H9 (cell line): ENCODE measurements at regions not wholly inside any gene's neighbourhood (a gene's known extent, or its start where the extent isn't known, plus 50 kb on each side); places are given as distances from the start of the nearest gene placed in this dataset.

ENCODE experiments used
- DNase-seq: peaks from one replicate; pipeline ENCODE4 v3.0.0-alpha.2; 2017
- H2AFZ ChIP-seq: one replicate; pipeline ENCODE4 v1.6.1; 2013; ENCODE audit warnings: mild to moderate bottlenecking, low read length, control low read depth, moderate library complexity
- H2AK5ac ChIP-seq: 2 replicates; pipeline ENCODE4 v1.6.1; 2013; ENCODE audit warnings: low read length, control low read depth, mixed read lengths; ENCODE audit not compliant: insufficient read length
- H2BK120ac ChIP-seq: one replicate; pipeline ENCODE4 v1.6.1; 2013; ENCODE audit warnings: low read depth, mild to moderate bottlenecking, low read length, control low read depth, inconsistent platforms; ENCODE audit not compliant: poor library complexity, severe bottlenecking
- H2BK12ac ChIP-seq: 2 replicates; pipeline ENCODE4 v1.6.1; 2013; ENCODE audit warnings: low read length, control low read depth, mixed read lengths, low read depth; ENCODE audit not compliant: insufficient read length
- H2BK15ac ChIP-seq: 2 replicates; pipeline ENCODE4 v1.6.1; 2013; ENCODE audit warnings: low read depth, low read length, control low read depth
- H2BK20ac ChIP-seq: one replicate; pipeline ENCODE4 v1.6.1; 2013; ENCODE audit warnings: low read depth, mild to moderate bottlenecking, low read length, control low read depth, inconsistent platforms; ENCODE audit not compliant: poor library complexity, severe bottlenecking
- H2BK5ac ChIP-seq: 2 replicates; pipeline ENCODE4 v1.6.1; 2013; ENCODE audit warnings: low read length, control low read depth, mixed read lengths; ENCODE audit not compliant: insufficient read length
- H3K14ac ChIP-seq: 2 replicates; pipeline ENCODE4 v1.6.1; 2013; ENCODE audit warnings: low read length, control low read depth; ENCODE audit not compliant: insufficient read depth
- H3K18ac ChIP-seq: 2 replicates; pipeline ENCODE4 v1.6.1; 2013; ENCODE audit warnings: low read depth, mild to moderate bottlenecking, mixed read lengths, low read length, control low read depth; ENCODE audit not compliant: insufficient read length
- H3K23ac ChIP-seq: 2 replicates; pipeline ENCODE4 v1.6.1; 2013; ENCODE audit warnings: low read length, control low read depth, mixed read lengths, low read depth; ENCODE audit not compliant: insufficient read length
- H3K23me2 ChIP-seq: 2 replicates; pipeline ENCODE4 v1.6.1; 2013; ENCODE audit warnings: low read depth, mild to moderate bottlenecking, mixed read lengths, low read length, control low read depth; ENCODE audit not compliant: insufficient read length, poor library complexity, severe bottlenecking
- H3K27ac ChIP-seq: 2 replicates; pipeline ENCODE4 v1.5.1; 2013; ENCODE audit warnings: low read length, control low read depth, mixed read lengths, low read depth; ENCODE audit not compliant: insufficient read length
- H3K27me3 ChIP-seq: 2 replicates; pipeline ENCODE4 v1.6.1; 2013; ENCODE audit warnings: low read length, control low read depth, inconsistent platforms; ENCODE audit not compliant: insufficient read depth
- H3K4ac ChIP-seq: 2 replicates; pipeline ENCODE4 v1.6.1; 2013; ENCODE audit warnings: low read depth, mild to moderate bottlenecking, control low read depth, inconsistent platforms, low read length, moderate library complexity
- H3K4me1 ChIP-seq: 2 replicates; pipeline ENCODE4 v1.6.1; 2013; ENCODE audit warnings: low read length, control low read depth, inconsistent platforms; ENCODE audit not compliant: insufficient read depth
- H3K4me2 ChIP-seq: 2 replicates; pipeline ENCODE4 v1.6.1; 2013; ENCODE audit warnings: low read length, control low read depth, mixed read lengths; ENCODE audit not compliant: insufficient read length, insufficient read depth
- H3K56ac ChIP-seq: 2 replicates; pipeline ENCODE4 v1.6.1; 2013; ENCODE audit warnings: low read depth, mild to moderate bottlenecking, mixed read lengths, low read length, control low read depth; ENCODE audit not compliant: insufficient read length
- H3K79me1 ChIP-seq: 2 replicates; pipeline ENCODE4 v1.6.1; 2013; ENCODE audit warnings: low read depth, mild to moderate bottlenecking, moderate library complexity, low read length, control low read depth, inconsistent platforms; ENCODE audit not compliant: insufficient read depth, poor library complexity, severe bottlenecking
- H3K79me2 ChIP-seq: 2 replicates; pipeline ENCODE4 v1.6.1; 2013; ENCODE audit warnings: low read length, control low read depth, inconsistent platforms; ENCODE audit not compliant: insufficient read depth
- H3K9ac ChIP-seq: 2 replicates; pipeline ENCODE4 v1.6.1; 2013; ENCODE audit warnings: low read length, control low read depth, mixed read lengths; ENCODE audit not compliant: insufficient read length; ENCODE audit errors: extremely low read depth
- H3K9me3 ChIP-seq: one replicate; pipeline ENCODE4 v1.6.1; 2013; ENCODE audit warnings: low read depth, low read length, inconsistent platforms; ENCODE audit not compliant: control insufficient read depth
- H3T11ph ChIP-seq: one replicate; pipeline ENCODE4 v1.6.1; 2013; ENCODE audit warnings: mild to moderate bottlenecking, low read length, control low read depth, inconsistent platforms
- H4K20me1 ChIP-seq: one replicate; pipeline ENCODE4 v1.6.1; 2013; ENCODE audit not compliant: control insufficient read depth, insufficient read length, insufficient read depth
- H4K5ac ChIP-seq: 2 replicates; pipeline ENCODE4 v1.6.1; 2013; ENCODE audit warnings: low read depth, mild to moderate bottlenecking, mixed read lengths, low read length, control low read depth; ENCODE audit not compliant: insufficient read length
- H4K8ac ChIP-seq: replicated peaks from 2 replicates; pipeline ENCODE4 v1.6.1; 2013; ENCODE audit warnings: low read length, control low read depth, mixed read lengths, low read depth; ENCODE audit not compliant: insufficient read length
- H4K91ac ChIP-seq: 2 replicates; pipeline ENCODE4 v1.6.1; 2013; ENCODE audit warnings: low read depth, mild to moderate bottlenecking, moderate library complexity, mixed read lengths, low read length, control low read depth; ENCODE audit not compliant: insufficient read length
- H3K27ac Mint-ChIP-seq, 3 experiments: 2 replicates in 2 of 3; 3 replicates in 1 of 3; pipeline ENCODE4 v1.8.0; 2020 to 2021; ENCODE audit warnings: mixed read lengths in 3 of 3, mild to moderate bottlenecking in 1 of 3, moderate library complexity in 1 of 3
- H3K27me3 Mint-ChIP-seq: 2 replicates; pipeline ENCODE4 v1.8.0; 2021; ENCODE audit warnings: low read depth, mild to moderate bottlenecking, moderate library complexity, mixed read lengths
- H3K36me3 Mint-ChIP-seq, 3 experiments: 2 replicates in 2 of 3; 3 replicates in 1 of 3; pipeline ENCODE4 v1.8.0; 2020 to 2021; ENCODE audit warnings: low read depth in 3 of 3, mixed read lengths in 3 of 3; ENCODE audit not compliant: insufficient read depth in 1 of 3
- H3K4me1 Mint-ChIP-seq, 2 experiments: 2 replicates each; pipeline ENCODE4 v1.8.0; 2020; ENCODE audit warnings: mixed read lengths in 2 of 2
- H3K4me3 Mint-ChIP-seq, 2 experiments: 2 replicates in 1 of 2; 3 replicates in 1 of 2; pipeline ENCODE4 v1.8.0; 2020 to 2021; ENCODE audit warnings: mild to moderate bottlenecking in 2 of 2, mixed read lengths in 2 of 2, moderate library complexity in 1 of 2
- H3K9me3 Mint-ChIP-seq, 2 experiments: 2 replicates in 1 of 2; 3 replicates in 1 of 2; pipeline ENCODE4 v1.8.0; 2020; ENCODE audit warnings: mild to moderate bottlenecking in 2 of 2, mixed read lengths in 2 of 2, moderate library complexity in 1 of 2
- WGBS: extraction: QIAGEN DNeasy Blood & Tissue Kit; methylation state at CpG from one replicate; pipeline ENCODE4 v1.1.7; 2013; ENCODE audit warnings: missing lambda C conversion rate, low lambda C conversion rate, mixed read lengths; ENCODE audit not compliant: insufficient read length; ENCODE audit errors: extremely low coverage; 5-methylcytosine and 5-hydroxymethylcytosine counted together
- TF ChIP-seq, protein P1 (sequence below): fragments of 200-600 bp; sonication (generic); conservative IDR thresholded peaks from 3 replicates; pipeline ENCODE4 v1.8.0; 2021; ENCODE audit warnings: antibody characterized with exemption, mild to moderate bottlenecking

DNA sequence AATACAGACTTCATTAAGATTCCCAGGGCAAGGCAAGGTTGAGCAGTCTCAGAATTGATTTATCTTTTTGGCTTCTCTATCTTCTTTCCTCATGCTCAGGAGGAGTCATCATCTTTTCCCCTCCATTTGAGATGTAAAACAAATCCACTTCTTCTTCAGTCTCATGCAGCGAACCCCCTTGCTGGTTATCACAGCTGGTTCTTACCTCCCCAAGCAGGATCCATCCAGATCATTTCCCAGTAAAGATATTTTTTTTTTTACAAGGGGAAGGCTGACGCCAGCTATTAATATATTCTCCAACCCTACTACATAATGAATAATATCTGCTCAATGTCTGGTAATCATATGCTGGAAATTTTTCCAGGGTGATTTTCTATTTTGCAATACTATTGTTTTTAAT is 508.9 kb upstream of the NOX3 start:
- Histone ChIP-seq H3K79me1 (no peaks in the 10 kb centered on the region), H3K79me2 (no peaks in the 10 kb centered on the region), H3K23ac (no peak overlapping the region), H3K9me3 (no peaks in the 10 kb centered on the region), H4K91ac (no peak overlapping the region), H3K18ac (no peak overlapping the region), H3K4ac (no peak overlapping the region), H3T11ph (no peak overlapping the region), H2BK12ac (no peak overlapping the region), H4K5ac (no peak overlapping the region), H2BK20ac (no peak overlapping the region), H2BK15ac (no peak overlapping the region), H2AFZ (no peak overlapping the region), H3K56ac (no peak overlapping the region), H3K4me2 (no peak overlapping the region), H4K20me1 (no peaks in the 10 kb centered on the region), H3K9ac (no peak overlapping the region), H3K23me2 (no peaks in the 10 kb centered on the region), H3K27me3 (no peaks in the 10 kb centered on the region), H4K8ac (no peak overlapping the region), H2AK5ac (no peak overlapping the region), H2BK5ac (no peak overlapping the region), H3K14ac (no peak overlapping the region), H2BK120ac (no peak overlapping the region), H3K27ac (no peak overlapping the region), H3K4me1 (no peaks in the 10 kb centered on the region)
- TF ChIP-seq, protein P1, sequence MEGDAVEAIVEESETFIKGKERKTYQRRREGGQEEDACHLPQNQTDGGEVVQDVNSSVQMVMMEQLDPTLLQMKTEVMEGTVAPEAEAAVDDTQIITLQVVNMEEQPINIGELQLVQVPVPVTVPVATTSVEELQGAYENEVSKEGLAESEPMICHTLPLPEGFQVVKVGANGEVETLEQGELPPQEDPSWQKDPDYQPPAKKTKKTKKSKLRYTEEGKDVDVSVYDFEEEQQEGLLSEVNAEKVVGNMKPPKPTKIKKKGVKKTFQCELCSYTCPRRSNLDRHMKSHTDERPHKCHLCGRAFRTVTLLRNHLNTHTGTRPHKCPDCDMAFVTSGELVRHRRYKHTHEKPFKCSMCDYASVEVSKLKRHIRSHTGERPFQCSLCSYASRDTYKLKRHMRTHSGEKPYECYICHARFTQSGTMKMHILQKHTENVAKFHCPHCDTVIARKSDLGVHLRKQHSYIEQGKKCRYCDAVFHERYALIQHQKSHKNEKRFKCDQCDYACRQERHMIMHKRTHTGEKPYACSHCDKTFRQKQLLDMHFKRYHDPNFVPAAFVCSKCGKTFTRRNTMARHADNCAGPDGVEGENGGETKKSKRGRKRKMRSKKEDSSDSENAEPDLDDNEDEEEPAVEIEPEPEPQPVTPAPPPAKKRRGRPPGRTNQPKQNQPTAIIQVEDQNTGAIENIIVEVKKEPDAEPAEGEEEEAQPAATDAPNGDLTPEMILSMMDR: no peak
- DNase-seq: no peak
- no CpG with 5 or more reads among the region's 2 CpGs for WGBS
- Mint-ChIP-seq H3K9me3 (peaks cover 0 to 4% of the 10 kb centered on the region in 2 experiments; a peak in 2 of 5 replicates), H3K4me3 (no peak overlapping the region), H3K36me3 (peaks cover 4 to 6% (median 6%) of the 10 kb centered on the region in 3 experiments; a peak in 2 of 7 replicates), H3K27ac (no peak overlapping the region), H3K27me3 (no peaks in the 10 kb centered on the region), H3K4me1 (peaks cover 8 to 9% of the 10 kb centered on the region in 2 experiments; a peak in 3 of 4 replicates)
